ENCODE measurements at regions not wholly inside any gene's neighbourhood (a gene's known extent, or its start where the extent isn't known, plus 50 kb on each side); places are given as distances from the start of the nearest gene placed in this dataset.

DNA sequence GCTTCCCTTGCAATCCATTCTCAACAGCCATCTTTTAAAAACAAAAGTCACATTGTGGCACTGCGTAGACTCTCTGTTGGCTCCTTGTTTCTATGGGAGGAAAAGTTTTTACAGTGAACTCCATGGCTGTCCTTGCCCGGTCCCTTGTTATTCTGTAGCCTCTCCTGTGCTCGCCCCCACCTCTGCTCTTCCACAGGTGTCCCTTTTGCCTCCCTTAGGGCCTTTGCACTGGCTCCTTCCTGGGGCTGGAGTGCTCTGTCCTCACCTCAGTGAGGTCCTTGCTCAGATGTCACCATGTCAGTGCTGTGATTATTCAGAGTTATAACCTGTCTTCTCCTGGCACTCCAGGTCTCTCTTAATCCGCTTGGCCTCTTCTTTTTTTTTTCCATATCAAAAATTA lies 308.8 kb downstream of the DOCK8 start:
- ChIA-PET POLR2A (no interaction called here), CTCF (no interaction called here)
- DNase-seq (ENCODE audit: extremely low spot score): no peak
- TF ChIP-seq, protein P1, sequence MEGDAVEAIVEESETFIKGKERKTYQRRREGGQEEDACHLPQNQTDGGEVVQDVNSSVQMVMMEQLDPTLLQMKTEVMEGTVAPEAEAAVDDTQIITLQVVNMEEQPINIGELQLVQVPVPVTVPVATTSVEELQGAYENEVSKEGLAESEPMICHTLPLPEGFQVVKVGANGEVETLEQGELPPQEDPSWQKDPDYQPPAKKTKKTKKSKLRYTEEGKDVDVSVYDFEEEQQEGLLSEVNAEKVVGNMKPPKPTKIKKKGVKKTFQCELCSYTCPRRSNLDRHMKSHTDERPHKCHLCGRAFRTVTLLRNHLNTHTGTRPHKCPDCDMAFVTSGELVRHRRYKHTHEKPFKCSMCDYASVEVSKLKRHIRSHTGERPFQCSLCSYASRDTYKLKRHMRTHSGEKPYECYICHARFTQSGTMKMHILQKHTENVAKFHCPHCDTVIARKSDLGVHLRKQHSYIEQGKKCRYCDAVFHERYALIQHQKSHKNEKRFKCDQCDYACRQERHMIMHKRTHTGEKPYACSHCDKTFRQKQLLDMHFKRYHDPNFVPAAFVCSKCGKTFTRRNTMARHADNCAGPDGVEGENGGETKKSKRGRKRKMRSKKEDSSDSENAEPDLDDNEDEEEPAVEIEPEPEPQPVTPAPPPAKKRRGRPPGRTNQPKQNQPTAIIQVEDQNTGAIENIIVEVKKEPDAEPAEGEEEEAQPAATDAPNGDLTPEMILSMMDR (IDR thresholded peaks at IDR 0.05; ENCODE audit: control extremely low read depth, extremely low read depth, low read depth, missing control alignments): no peak

DNA sequence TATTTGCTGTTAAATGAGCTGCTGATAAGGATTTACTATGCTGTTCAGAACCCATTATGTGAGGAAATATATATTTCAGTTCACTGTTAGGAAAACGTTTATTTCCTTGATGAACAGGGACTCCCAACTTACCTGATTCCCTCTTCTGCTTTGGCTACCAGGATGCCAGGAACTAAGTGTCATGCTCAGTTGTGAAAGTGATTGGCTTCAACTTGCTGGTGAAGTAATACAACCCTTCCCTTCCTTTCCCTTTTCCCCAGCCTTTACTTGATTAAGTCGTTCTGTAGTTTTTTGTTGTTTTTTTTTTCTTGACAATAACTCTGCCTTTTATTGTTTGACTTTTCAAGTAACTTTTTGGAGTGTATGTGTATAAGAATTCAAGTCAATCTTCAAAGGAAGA lies 309.3 kb downstream of the DOCK8 start:
- CTCF ChIA-PET: interaction anchor here (1.7 kb wide), 1 partner anchor 8 kb away, joined by 4 read pairs; no protein-coding TSS in a partner anchor
- DNase-seq (ENCODE audit: extremely low spot score): no peak
- POLR2A ChIA-PET: no interaction called here
- TF ChIP-seq, protein P1 (IDR thresholded peaks at IDR 0.05; ENCODE audit: control extremely low read depth, extremely low read depth, low read depth, missing control alignments): no peak

DNA sequence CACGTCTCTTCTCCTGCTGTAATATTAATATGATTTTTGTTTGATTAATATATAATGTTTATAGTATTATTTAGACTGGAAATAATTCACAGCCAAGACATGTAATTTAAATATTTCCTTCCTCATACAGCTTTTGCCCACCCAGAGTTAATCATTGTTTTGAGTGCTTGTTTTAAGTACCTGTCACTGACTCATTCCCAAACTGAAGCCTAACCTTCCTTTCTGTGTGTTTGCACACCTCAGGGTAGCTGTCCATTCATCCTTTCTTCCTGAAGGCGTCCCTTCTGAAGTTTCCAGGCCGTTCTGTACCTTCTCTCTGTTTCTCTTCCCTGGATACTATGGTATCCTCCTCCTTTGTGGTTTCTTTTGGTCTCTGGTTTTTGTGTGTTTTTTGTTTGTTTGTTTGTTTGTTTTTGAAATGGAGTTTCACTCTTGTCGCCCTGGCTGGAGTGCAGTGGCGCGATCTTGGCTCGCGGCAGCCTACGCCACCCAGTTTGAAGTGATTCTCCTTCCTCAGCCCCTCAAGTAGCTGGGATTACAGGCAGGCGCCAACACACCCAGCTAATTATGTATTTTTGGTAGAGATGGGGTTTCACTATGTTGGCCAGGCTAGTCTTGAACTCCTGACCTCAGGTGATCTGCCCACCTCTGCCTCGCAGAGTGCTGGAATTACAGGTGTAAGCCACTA lies 312.4 kb downstream of the DOCK8 start:
- CTCF ChIA-PET: interaction anchor here (1.3 kb wide), 1 partner anchor 9 kb away, joined by 3 read pairs; no protein-coding TSS in a partner anchor
- TF ChIP-seq, protein P1 (IDR thresholded peaks at IDR 0.05; ENCODE audit: control extremely low read depth, extremely low read depth, low read depth, missing control alignments): no peak
- DNase-seq (ENCODE audit: extremely low spot score): no peak
- POLR2A ChIA-PET: no interaction called here

DNA sequence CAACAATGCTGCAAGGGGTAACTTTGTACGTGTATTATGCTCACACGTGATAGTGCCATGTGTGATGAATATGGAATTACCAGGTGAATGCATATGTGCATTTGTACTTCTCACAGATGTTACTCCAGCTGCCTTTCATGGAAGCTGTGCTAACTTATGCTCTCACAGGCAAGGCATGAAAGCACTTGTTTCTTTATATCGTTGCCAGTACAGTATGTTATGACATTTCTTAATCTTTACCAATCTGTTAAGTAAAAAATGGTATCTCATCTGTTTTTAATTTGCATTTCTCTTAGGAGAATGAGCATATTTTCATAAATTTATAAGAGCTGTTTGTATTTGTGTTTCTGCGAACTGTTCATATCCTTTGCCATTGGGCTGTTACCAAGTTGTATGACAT lies 311.8 kb upstream of the DMRT1 start:
- ChIA-PET CTCF (no interaction called here), POLR2A (no interaction called here)
- no peak for DNase-seq (ENCODE audit: extremely low spot score)
- TF ChIP-seq, protein P1 (IDR thresholded peaks at IDR 0.05; ENCODE audit: control extremely low read depth, extremely low read depth, low read depth, missing control alignments): no peak

DNA sequence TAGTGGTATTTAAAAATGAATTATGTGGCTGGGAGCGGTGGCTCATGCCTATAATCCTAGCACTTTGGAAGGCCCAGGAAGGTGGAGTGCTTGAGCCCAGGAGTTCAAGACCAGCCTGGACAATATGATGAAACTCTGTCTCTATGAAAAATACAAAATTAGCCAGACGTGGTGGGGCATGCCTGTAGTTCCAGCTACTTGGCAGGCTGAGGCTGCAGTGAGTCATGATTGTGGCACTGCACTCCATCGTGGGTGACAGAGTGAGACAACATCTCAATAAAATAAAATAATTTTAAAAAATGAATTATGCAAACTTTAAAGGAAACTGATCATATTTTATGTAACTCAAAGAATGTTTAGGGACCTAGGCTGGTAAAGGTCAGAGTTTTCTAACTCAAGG lies 310.8 kb upstream of the DMRT1 start:
- DNase-seq (ENCODE audit: extremely low spot score): no peak
- ChIA-PET CTCF (no interaction called here), POLR2A (no interaction called here)
- TF ChIP-seq, protein P1 (IDR thresholded peaks at IDR 0.05; ENCODE audit: control extremely low read depth, extremely low read depth, low read depth, missing control alignments): no peak

DNA sequence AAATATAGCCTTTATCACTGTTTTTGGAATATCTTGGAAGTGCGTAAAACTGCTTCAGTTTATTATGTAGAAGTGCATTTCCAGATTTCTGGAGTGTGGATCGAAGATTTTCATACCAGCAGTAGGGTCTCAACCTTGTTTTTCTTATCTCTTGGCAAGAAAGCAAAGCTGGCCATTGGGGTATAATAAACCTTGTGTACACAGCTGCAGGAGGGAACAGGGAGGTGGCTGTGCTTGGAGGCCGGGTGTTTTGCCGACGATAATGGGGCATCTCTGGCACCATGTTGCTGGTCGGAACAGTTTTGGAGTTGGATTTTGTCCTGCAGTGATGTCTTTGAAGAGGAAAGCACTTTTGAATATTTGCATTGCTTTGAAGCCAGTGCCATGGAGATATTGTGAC lies 308.8 kb upstream of the DMRT1 start:
- TF ChIP-seq, protein P1 (IDR thresholded peaks at IDR 0.05; ENCODE audit: control extremely low read depth, extremely low read depth, low read depth, missing control alignments): no peak
- no peak for DNase-seq (ENCODE audit: extremely low spot score)
- ChIA-PET POLR2A (no interaction called here), CTCF (no interaction called here)
